ENCODE measurements at regions not wholly inside any gene's neighbourhood (a gene's known extent, or its start where the extent isn't known, plus 50 kb on each side); places are given as distances from the start of the nearest gene placed in this dataset.

DNA sequence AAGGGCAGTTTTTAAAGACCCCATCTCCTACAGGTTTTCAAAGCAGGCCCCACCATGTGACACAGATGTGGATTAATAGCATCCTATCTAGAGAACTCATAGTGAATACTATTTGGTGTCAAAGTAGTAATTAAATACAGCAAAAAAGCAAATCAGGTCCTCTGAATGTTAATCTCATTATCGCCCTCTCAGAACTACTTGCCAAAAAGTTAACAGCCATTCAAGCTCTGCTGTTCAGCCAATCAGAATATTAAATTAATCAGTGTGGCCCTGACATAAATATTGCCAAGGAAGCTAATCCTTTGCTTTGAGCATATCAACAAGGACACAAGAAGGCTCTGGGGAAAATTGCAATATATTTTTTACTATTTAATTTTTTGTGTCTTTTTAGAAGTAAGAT lies 428.9 kb upstream of the SOX11 start:
- TF ChIP-seq, protein P1, sequence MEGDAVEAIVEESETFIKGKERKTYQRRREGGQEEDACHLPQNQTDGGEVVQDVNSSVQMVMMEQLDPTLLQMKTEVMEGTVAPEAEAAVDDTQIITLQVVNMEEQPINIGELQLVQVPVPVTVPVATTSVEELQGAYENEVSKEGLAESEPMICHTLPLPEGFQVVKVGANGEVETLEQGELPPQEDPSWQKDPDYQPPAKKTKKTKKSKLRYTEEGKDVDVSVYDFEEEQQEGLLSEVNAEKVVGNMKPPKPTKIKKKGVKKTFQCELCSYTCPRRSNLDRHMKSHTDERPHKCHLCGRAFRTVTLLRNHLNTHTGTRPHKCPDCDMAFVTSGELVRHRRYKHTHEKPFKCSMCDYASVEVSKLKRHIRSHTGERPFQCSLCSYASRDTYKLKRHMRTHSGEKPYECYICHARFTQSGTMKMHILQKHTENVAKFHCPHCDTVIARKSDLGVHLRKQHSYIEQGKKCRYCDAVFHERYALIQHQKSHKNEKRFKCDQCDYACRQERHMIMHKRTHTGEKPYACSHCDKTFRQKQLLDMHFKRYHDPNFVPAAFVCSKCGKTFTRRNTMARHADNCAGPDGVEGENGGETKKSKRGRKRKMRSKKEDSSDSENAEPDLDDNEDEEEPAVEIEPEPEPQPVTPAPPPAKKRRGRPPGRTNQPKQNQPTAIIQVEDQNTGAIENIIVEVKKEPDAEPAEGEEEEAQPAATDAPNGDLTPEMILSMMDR (IDR thresholded peaks at IDR 0.05), result no peak
- TF ChIP-seq POLR2A (IDR thresholded peaks at IDR 0.05; ENCODE audit: low read depth), result no peak
- no peak for TF ChIP-seq POLR2AphosphoS5 (IDR thresholded peaks at IDR 0.05)
- TF ChIP-seq EP300 (IDR thresholded peaks at IDR 0.05), result no peak
